Upper lobe of left lung (tissue), 4 donors: ENCODE measurements at regions not wholly inside any gene's neighbourhood (a gene's known extent, or its start where the extent isn't known, plus 50 kb on each side); places are given as distances from the start of the nearest gene placed in this dataset.

ENCODE experiments used
- CTCF ChIP-seq, 6 experiments: fragments of 450-650 bp in 4 of 6; fragments of 200-600 bp in 2 of 6; sonication (generic) in 2 of 6; IDR thresholded peaks; one replicate each; pipeline ENCODE4 v1.5.1; 2016 to 2019; ENCODE audit warnings: antibody characterized with exemption in 6 of 6
- EP300 ChIP-seq, 4 donors: sonication (generic); formaldehyde crosslinking; IDR thresholded peaks; one replicate each; pipeline ENCODE4 v1.5.1; 2017; ENCODE audit warnings: antibody characterized with exemption in 4 of 4, control low read depth in 2 of 4

GRCh38 chr6:139580592-139581484 is 206.4 kb upstream of the CITED2 start:
- TF ChIP-seq CTCF (IDR thresholded peaks at IDR 0.05) (no peak), EP300 (IDR thresholded peaks at IDR 0.05) (no peak)
